GM18873 (cell line): ENCODE measurements at regions not wholly inside any gene's neighbourhood (a gene's known extent, or its start where the extent isn't known, plus 50 kb on each side); places are given as distances from the start of the nearest gene placed in this dataset.

ENCODE experiments used
- ATAC-seq: cut with Tn5 transposase; IDR thresholded peaks from one replicate; pipeline ENCODE4 v1.9.1; 2021; ENCODE audit warnings: mild to moderate bottlenecking, moderate library complexity, moderate number of reproducible peaks; ENCODE audit not compliant: unreplicated experiment, low FRiP score

DNA sequence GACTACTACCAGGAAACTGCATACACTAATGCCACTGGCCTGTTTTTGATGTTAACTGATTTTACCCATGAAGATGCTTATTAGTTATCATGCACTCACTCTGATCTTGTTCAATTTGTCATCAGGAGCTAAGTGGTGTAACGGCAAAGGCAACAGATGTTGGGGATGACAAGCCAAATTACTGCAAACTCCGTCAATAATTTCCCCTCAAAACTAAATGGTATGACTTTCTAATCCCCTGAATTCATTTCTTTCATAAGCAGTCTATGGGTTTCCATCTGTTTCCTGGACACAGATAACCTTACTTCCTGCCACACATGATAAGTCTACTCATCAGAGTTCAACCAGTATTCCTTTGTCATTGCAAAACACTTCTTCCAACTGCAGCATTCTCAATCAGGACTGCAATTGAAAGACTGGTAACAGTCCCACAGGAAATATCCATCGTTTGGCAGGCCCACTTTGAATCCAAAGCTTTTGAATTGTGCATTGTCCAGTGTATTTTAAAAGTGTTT is 96.2 kb upstream of the SMC2 start:
- no peak for ATAC-seq

DNA sequence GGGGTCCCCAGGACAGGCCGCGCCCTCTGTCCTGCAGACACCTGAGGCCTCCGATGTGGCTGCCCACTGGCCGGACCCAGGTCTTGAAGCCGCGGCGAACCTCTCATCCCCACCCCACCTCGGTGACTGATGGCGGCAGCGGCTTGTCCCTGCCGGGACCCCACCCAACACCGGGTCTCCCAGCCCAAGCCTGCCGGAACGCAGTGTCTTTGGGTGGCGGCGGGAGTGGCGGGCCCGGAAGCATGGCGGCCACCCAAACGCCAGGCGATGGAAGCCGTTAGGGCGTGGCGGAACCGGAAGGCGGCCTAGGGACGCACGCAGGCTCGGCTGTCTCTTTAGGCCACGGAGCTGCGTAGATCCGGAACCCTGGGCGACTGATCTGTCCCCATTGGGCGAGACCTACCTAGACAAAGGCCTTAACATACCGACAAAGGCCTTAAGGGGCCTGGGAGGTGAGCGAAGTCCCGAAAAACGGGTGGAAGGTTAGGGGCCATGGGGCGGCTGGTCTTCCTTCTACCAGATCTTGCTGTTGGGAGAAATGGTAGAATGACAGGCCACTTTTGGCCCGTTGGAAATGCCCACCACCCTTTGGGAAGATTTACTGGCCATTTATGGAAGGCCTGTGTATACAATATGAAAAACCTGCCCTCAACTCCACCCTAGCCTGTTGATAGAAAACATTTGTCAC is 94.6 kb upstream of the SMC2 start:
- ATAC-seq: no peak

DNA sequence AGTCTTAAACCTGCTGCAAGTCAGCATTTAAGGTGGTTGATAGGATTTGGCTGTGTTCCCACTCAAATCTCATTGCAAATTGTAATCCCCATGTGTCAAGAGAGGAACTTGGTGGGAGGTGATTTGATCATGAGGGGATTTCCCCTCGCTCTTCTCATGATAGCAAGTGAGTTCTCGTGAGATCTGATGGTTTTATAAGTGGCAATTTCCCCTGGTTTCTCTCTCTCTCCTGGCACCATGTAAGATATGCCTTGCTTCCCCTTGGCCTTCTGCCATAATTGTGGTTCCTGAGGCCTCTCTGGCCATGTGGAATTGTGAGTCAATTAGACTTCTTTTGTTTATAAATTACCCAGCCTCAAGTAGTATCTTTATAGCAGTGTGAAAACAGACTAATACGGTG is 84.3 kb upstream of the SMC2 start:
- no peak for ATAC-seq

DNA sequence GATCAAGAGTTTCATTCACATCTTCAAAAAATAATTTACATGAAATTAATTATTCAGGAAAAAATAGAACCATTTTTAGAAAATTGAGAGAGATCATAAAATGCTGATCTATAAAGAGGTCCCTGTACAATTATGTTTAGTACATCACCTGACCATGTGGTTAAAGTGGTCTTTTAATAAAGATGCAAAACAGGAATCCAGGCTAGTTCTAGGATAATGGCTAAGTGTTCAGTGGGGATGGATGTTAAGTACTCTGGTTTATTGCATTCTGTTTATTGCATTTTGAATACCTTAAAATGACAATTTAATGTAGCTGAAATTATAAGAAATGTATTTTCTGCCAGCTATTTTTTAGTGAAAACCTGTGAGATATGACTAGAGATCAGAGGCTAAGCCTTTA is 72.0 kb upstream of the SMC2 start:
- ATAC-seq: no peak

DNA sequence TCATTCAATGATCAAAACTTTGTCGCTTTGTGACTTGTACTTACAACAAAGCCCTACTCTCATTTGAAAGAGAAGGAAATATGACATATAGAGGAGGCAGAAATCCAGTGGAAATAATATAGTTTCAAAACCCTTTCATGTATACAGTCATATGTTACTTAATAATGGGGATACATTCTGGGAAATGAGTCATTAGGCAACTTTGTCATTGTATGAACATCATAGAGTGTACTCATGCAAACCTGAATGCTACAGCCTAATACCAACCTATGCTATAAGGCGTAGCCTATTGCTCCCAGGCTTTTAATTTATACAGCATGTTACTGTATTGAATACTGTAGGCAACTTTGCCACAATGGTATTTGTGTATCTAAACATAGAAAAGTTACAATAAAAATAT is 69.0 kb upstream of the SMC2 start:
- no peak for ATAC-seq

DNA sequence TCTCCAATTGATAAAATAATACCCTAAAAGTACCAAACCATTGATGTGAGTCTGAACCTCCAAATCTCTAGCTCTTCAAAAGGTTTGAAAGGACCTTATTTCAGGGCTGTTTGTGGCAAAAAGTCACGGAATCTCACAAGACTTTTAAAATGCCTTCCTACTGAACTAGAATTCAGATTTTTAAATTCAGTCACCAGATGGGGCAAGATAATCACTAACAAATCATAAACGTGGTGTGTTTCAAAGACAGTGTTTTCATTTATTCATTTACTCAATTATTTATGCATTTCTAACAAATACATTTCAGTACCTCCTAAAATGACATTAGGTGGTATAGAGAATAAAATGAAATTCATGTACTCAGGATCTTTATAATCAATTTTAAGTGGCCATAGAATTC is 68.2 kb upstream of the SMC2 start:
- ATAC-seq: no peak

DNA sequence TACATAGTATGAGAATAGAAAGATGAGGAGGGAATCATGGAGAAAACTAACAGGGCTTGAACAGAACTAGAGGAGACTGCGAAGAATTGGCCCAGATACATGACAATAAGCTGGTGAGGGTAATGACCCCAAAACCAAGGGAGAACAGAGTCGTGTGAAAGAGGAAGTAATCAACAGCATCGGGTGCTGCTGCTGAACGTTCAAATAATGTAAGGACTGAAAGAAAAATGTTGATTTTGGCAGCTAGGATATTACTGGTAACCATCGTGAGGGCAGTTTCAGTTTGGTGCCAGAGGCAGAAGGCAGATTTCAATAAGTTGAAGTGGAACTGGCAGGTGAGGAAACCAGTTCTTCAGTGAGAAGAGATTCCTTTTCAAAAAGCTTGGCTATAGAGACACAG is 66.8 kb upstream of the SMC2 start:
- no peak for ATAC-seq

DNA sequence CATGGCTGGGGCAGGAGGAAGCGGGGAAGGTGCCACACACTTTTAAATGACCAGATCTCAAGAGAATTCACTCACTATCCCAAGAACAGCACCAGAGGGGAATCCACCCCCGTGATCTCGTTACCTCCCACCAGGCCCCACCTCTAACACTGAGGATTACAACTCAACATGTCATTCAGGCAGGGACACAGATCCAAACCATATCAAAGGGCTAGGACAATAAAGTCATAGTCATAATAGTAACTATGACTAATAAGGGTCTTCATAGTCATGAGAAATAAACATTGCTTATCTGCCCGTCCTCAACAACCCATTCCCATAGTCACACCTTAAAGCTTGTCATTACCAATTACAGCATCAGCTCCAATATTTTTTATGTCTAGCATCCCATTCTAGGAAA is 65.3 kb upstream of the SMC2 start:
- no peak for ATAC-seq
